ENCODE measurements at regions not wholly inside any gene's neighbourhood (a gene's known extent, or its start where the extent isn't known, plus 50 kb on each side); places are given as distances from the start of the nearest gene placed in this dataset.

GRCh38 chr10:78777466-78777865 lies 291.3 kb upstream of the ZMIZ1 start:
- TF ChIP-seq CTCF (IDR thresholded peaks at IDR 0.05) (no peak), POLR2A (IDR thresholded peaks at IDR 0.05) (no peak)
